ENCODE measurements at regions not wholly inside any gene's neighbourhood (a gene's known extent, or its start where the extent isn't known, plus 50 kb on each side); places are given as distances from the start of the nearest gene placed in this dataset.
"Not testable (repeated sequence)": the region's sequence is repeated elsewhere in the genome, so short reads cannot be mapped to it uniquely, and the experiment has no call there.

DNA sequence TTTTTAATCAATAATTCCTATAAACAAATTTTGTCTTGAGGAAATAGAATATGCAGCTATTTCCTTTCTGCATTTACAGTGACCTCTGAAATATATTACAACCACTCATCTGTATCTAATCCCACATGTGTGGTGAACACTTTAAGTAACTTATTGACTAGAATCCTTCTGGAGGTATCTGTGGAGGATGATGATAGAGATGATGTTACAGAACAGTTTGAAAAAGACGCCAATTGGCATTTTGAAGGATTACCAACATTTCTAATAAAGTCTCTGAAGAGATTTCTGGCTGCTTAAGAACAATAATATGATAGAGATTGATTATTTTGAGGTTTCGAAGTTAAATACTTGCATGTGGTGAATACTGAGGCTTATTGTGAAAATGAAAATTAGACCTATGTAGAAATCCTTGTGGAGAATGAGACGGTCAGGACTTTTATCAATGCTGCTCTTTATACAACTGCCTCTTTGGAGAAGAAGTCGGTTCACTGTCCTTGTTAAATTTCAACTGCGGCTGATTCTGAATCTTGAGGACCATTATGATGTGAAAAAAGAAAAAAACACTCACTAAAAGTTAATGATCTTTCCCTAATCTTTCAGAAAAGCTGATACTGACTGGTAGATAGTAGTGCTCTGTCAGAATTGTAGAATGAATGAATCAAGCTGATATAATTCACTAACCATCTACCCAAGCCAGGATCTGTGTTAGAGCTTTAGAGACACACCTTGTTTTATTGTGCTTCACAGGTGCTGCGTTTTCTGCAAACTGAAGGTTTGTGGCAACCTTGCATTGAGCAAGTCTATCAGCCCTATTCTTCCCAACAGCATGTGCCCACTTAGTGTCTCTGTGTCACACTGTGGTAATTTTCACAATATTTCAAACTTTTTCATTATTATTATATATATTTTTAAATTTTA lies 204.7 kb downstream of the SPRY1 start:
- DNase-seq (ENCODE audit: low read depth), result no peak

DNA sequence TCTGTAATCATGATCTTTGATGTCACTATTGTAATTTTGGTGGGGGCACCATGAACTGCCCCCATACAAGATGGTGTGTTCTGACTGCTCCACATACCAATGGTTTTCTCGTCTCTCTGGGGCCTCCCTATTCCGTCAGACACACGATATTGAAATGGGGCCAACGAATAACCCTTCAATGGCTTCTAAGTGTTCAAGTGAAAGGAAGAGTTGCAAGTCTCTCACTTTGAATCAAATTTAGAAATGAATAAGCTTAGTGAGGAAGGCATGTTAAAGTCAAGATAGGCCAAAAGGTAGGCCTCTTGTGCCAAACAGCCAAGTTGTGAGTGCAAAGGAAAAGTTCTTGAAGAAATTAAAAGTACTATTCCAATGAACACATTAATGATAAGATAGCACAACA lies 205.4 kb downstream of the SPRY1 start:
- no peak for DNase-seq (ENCODE audit: low read depth)

DNA sequence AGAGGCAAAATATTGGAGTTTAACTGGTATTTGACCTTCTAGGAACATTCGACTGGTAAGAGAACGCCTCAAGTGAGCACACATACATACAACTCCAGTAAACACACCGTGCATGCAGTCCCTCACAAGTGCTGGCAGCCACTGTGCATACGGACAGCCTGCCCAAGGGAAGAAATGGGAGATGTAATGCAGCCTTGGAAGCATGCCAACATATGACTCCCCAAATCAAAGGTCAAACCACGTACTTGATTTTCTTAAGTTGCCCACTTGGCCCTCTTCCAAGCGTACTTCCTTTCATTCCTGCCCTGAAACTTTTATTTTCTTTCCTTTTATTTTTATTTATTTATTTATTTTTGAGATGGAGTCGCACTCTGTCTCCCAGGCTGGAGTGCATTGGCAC lies 206.6 kb downstream of the SPRY1 start:
- no peak for DNase-seq (ENCODE audit: low read depth)

DNA sequence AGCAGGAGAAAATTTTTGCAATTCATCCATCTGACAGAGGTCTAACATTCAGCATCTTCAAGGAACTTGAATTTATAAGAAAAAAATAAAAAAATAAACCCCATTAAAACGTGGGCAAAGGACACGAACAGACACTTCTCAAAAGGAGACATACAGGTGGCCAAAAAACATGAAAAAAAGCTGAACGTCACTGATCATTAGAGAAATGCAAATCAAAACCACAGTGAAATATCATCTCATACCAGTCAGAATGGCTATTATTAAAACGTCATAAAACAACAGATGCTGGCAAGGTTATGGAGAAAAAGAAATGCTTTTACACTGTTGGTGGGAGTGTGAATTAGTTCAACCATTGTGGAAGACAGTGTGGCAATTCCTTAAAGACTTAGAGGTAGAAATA lies 209.2 kb downstream of the SPRY1 start:
- DNase-seq (ENCODE audit: low read depth), result not testable (repeated sequence)

DNA sequence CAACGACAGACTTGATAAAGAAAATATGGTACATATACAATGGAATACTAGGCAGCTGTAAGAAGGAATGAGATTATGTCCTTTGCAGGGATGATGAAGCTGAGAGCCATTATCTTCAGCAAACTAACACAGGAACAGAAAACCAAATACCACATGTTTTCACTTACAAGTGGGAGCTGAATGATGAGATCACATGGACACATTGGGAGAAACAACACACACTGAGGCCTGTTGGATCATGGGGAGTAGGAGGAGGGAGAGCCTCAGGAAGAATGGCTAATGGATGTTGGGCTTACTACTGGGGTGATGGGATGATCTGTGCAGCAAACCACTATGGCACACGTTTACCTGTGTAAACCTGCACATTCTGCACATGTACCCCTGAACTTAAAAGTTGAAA lies 209.7 kb downstream of the SPRY1 start:
- no peak for DNase-seq (ENCODE audit: low read depth)

DNA sequence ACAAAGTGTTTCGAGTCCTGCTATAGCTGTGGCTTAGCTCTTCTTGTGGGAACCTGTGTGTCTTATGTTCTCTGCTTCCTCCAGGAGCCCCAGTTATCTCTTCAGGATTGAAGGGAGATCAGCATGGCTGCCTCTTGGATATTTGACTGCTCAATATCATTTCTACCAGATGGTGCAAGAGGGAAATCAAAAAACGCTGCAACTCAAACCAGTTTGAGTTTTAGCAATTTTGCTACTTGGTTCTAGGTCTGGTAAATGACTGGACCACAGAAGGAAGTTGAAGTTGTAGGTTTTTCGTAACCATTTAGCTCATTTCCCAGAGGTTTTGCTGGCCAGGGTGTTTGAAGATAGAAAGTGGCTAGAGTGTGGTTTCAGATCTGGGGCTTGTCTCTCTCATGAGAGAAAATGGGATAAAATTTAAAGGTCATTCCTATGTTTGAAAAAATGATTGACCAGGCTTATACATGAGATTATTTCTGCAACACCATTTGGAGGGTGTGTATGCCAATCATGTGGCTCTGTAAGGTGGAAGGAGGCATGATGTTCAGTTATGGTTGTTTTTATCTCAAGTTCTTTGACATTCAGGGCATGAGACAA lies 210.4 kb downstream of the SPRY1 start:
- DNase-seq (ENCODE audit: low read depth), result no peak

DNA sequence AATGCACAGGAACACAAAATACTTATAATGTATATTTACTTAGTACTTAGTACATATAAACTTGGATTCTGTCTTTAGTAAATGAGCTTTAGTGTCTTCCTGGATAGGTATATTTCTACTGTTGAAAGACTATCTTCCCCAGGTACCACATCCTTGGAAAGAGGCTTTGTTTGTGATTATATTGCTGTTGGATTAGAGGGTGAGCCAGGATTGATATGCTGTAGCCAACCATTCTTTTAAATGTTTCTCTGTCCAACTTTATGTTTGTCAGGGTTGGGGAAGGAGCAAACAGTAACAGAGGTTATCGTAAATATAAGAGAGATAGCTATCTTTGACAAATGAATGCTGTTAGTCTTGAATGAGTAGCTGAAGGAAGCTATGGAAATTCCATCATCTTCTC lies 213.2 kb downstream of the SPRY1 start:
- DNase-seq (ENCODE audit: low read depth), result no peak

DNA sequence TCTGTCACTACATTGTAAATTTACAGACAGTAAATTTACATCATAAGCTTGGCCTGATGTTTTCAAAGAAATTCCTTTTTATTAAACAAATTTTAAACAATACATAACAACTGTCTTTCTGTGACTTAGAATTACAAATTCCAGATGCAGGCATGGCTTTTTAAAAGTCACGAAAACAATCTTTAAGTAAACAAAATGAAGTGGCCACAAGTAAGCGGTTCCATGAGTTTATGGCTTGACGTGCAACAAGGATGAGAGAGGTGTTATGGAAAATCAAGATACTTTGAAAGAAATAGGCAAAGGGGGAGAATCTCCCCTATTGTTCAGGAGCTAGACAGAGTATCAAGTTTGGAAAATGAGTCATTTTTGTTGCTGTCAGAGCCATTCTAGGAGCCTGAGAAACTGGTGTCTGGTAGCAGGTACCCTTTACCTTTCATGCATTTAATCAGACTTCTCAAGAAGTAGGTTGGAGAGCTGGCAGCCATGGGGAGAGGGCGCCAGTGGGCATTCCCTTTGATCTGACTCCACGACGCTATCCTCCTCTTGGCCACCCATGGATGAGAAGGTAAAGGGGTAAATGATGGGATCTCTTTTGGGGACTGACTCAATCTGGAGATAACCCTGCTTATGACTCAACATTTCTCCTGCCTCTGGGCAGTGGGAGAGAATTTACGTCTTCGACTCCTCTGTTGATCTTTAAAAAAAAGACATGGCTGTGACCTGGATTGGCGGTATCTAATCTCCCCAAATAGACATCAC lies 217.2 kb downstream of the SPRY1 start:
- no peak for DNase-seq (ENCODE audit: low read depth)

DNA sequence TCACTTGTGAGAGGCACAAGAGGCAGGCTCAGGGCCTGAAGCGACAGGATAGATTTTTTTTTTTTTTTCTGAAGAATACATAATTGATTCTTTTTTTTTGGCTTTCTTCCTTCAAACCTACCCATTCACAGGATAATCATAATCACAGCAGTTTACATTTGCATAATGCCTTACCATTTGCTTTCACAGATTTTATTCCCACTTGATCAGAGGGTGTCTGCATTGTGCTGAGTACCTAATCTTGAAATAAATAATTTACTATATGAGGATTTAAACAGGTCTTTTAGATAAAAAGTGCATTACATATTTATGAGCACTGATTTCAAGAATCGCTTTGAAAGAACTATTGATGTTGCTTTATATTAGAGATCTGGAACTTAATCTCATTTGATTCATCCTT lies 219.3 kb downstream of the SPRY1 start:
- no peak for DNase-seq (ENCODE audit: low read depth)

DNA sequence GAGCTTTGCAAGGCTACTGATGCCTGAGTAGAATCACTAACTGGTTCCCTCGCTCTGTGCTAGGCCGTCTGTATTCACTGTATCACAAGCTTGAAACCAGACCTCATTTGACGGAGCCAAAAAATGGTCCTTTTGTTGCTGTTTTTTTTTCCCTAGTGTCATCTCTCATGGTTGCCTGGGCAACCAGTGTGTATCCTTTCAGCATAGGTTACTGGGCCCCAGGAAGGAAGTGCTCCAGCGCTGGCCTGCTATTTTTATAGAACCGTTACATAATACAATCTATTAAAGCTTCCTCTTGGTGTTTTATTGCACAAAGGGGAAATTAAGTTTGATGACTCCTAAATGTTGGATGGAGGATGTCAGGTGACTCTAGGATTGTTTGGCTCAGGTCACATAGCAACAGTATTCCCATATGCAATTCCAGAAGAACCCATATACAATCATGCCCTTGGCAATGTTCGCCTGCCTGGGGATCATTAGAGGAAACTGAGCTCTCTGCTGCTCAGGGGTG lies 220.4 kb downstream of the SPRY1 start:
- DNase-seq (ENCODE audit: low read depth), result no peak

DNA sequence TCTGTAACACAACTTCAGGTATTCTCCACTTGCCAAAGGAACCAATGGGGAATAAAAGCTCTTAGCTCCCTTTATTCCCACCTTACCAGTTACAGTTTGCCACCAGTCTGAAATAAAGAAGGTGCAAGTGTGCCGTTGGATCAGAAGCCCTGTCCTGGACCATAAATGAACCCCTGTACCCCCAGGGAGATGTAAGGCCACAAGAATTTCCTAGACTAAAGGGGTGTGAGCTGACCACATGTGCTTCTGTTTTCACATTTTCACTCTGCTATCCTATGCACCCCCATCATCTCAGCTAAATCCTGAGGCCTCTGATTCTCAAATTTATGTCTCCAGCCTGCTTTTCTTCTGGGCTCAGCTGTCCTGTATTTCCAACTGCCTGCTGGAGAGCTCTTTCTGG lies 221.2 kb downstream of the SPRY1 start:
- DNase-seq (ENCODE audit: low read depth), result no peak

DNA sequence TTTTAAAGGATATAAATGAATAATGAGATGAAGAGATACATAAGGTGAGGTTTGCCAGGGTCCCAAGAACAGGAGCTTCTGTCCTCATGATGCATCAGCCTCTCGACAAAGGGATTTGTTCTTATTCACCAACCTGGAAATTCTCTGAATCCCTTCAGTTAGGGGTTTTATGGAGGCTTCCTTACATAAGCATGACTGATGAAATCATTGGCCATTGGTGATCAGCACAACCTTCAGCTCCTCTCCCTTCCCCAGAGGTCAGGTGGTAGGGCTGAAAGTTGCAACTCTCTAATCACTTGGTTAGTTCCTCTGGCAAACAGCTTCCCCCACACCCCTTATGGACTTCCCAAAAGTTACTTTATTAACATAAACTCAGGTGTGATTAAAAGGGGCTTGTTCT lies 222.0 kb downstream of the SPRY1 start:
- DNase-seq (ENCODE audit: low read depth), result no peak

DNA sequence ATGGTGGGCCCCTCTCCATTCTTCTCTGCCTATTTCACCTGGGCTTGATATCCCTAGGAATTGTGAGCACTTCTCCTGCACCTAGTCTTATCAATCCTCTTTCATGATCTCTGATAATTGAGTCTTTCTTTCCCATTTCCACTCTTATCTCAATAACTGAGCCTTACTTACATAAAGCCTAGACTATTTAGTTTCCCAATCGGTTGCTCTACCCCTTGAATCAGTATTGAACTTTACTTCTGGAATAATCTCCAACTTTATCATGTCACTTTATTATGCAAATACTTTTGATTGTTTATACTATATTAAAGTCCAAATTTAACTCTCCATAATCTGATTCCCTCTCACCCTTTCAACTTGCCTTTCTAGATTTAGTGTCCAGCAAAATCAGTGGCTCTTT lies 222.7 kb downstream of the SPRY1 start:
- no peak for DNase-seq (ENCODE audit: low read depth)

DNA sequence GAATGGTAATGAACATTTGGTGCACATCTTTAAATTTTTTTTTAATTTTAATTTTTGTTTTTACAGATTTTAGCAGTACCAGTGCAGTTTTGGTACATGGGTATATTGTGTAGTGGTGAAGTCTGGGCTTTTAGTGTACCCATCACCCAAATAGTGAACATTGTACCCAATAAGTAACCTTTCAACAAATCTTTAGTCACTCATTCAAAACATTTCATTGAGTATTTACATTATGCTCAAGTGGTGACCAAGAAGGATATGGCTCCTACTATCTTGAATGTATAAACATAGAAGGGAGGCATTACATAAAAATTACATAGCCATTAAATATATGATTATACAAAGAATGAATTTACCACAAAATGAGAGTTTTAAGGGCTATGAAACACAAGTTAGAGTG lies 223.3 kb downstream of the SPRY1 start:
- no peak for DNase-seq (ENCODE audit: low read depth)

DNA sequence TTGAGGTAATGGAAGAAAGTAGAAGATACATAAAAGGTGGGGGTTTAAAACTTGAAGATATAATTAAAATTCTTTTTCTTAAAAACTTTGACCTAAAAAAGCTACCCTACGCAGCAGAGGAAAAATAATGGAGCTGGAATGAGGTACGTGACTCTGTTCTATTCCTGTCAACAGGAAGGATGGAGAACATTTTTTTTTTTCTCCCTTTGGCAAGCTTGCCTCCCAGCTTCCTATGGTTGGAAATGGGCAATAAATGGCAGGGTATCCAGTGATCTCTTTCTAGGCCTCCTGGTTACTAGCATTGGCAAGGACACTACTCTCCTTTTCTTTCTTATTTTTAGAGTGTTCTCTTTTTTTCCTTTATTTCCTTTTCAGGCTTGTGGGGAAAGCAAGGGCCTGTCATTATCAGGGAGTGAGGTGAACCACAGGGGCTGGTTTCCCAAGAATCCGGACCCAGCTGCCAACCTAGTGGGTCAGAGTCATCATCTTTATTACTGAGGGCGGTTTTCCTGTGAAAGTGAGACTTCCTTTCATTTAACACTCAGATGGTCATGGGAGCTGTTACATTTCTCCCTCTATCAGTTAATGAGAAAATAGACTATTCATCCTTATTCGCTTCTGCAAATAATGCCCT lies 224.6 kb downstream of the SPRY1 start:
- no peak for DNase-seq (ENCODE audit: low read depth)

DNA sequence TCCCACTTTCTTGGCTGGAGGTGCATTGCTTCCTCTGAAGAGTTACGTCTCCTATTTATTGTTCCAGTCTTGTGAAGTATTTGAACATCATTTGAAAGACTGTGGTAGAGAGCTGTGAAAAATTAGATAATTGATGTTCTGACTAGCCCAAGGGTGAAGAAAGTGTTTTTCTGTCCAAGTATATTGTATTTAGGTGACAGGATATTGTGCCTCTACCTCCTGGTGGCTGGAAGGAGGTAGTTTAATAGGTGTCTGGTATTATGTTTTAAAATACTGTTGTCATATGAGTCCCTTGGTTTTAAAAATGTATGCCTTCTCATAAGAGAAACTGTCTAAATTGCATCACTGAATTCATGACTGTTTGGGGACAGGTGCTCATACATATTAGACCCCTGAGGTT lies 226.0 kb downstream of the SPRY1 start:
- no peak for DNase-seq (ENCODE audit: low read depth)

DNA sequence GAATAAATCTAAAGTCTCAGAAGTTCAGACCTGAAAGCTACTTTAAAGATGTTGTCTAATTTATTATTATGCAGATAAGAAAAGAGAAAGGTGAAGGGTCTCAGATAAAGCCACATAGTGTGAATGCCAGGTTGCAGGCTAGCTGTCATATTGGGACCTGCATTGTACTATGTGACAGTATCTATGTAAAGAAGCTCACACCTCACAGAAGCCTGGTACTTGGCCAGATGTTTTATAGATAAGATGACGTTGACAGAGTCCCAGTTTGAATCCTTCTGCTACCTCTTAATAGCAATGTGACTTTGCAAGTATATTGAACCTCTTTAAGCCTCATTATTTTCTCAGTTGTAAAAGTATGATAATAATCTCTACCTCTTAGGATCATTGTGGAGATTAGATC lies 227.0 kb downstream of the SPRY1 start:
- DNase-seq (ENCODE audit: low read depth), result no peak

DNA sequence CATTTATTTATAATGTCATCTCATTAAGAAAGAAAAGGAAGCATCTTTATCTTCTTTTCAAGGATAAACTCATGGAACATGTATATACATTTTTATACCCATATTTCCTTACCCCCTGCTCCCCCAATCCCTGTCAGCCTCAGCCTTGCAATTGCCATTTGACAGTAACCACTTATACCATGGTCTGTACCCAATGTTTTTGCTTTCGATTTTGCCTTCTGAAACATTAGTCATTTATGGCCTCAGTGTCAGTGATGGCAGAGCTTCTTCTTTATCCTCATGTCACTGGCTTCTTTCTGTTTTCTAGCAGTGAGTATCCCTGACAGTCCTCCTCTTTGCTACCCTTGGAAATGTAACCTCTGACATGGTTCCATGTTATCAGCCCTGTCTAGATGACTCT lies 228.4 kb downstream of the SPRY1 start:
- no peak for DNase-seq (ENCODE audit: low read depth)

DNA sequence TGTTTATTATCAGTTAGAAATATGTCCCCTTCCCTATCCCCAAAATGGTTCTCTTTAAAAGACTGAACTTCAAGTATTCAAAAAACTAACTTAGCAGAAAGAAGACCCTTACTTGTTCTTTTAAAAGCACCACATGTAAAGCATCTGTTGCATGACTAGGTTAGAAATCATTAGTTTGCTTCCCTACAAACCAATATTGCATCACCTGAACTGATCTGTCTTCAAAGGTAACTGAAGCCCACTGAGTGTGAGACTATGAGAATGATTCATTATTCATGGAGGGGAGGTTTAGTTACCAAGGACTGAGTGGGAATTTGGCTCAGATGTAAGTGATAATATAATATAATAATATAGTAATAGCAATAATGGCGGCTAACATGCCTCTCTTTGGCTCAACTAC lies 231.7 kb downstream of the SPRY1 start:
- DNase-seq (ENCODE audit: low read depth), result no peak

DNA sequence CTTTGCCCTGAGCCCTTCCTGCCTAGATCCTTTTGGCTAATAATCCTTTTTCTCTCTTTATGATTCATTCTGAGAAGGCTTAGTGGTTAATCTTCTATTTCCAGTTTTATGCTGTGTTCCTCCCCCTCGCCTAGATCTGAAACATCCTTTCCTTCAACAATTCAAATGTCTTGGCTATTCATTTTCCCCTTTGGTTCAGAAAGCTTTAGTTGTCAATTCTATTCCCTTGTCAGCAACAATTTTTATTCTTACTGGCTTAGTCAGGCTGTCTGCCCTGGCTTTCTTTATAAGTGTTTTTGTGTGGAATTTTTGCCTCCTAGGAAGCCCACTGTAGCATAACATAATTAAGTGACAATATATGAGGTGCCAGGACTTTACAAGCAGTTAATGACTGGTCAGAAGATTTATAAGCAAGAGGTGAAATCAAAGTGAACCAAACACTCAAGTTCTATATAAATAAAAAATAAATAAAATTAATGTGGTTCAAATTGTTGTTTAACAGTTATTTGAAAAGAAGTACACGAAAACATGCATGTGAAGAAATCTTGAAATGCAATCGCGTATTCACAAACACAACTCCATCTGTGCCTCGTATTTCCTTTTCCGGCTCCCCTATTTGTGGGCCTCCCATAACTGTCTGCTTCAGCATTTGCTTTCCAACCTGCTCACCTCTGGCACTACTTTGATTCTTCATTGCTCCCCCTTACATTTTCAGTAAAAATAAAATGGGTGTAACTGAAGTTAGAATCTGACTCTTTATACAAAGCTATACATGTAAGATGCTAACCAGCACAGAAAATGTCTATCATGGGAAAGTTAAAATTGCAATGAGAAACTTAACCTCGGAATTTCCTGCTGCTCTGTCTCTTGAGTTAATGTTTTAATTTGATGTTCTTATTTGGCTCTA lies 235.4 kb downstream of the SPRY1 start:
- DNase-seq (ENCODE audit: low read depth), result no peak

DNA sequence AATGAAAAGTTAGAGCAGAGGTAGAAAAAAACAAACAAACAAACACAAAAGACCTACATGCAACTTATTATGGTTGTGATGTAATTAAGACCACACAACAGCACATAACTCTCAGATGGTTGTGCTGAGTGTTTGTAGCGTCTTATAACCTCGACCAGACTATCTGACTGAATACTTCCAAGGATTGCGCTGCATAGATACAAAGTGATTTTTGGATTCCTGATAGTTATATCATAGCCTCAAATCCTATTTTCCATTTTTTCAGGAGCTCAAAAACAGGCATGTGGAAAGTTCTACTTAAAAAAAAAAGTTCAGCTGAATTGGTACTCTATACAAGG lies 236.1 kb downstream of the SPRY1 start:
- DNase-seq (ENCODE audit: low read depth), result no peak
